H1 (cell line): ENCODE measurements at regions not wholly inside any gene's neighbourhood (a gene's known extent, or its start where the extent isn't known, plus 50 kb on each side); places are given as distances from the start of the nearest gene placed in this dataset.

Experiments
- RBBP5 ChIP-seq: IDR thresholded peaks from 2 replicates; pipeline ENCODE4 v1.7.1; 2012; ENCODE audit warnings: low read depth, mild to moderate bottlenecking, inconsistent platforms, low read length, moderate library complexity, borderline replicate concordance
- RFX5 ChIP-seq: IDR thresholded peaks from 2 replicates; pipeline ENCODE4 v1.6.1; 2011; ENCODE audit warnings: low read depth, low read length, improper control_type of control experiment, borderline replicate concordance

GRCh38 chr2:129462349-129462748 lies 517.1 kb upstream of the RAB6C start (continued):
- TF ChIP-seq RFX5 (no peak), RBBP5 (no peak)
- TF ChIP-seq, all 59 proteins: peak for 0
